Muscle of leg (tissue), 3 donors: ENCODE measurements at regions not wholly inside any gene's neighbourhood (a gene's known extent, or its start where the extent isn't known, plus 50 kb on each side); places are given as distances from the start of the nearest gene placed in this dataset.

Experiments
- DNase-seq: peaks from one replicate; pipeline ENCODE4 v3.0.0; 2013
- H3K27ac ChIP-seq: one replicate; pipeline ENCODE4 v1.5.1; 2013; ENCODE audit warnings: mild to moderate bottlenecking, low read length, control low read depth
- H3K27me3 ChIP-seq: one replicate; pipeline ENCODE4 v1.6.1; 2013; ENCODE audit warnings: low read length; ENCODE audit not compliant: control insufficient read depth, insufficient read depth
- H3K36me3 ChIP-seq: one replicate; pipeline ENCODE4 v1.6.1; 2013; ENCODE audit warnings: low read length; ENCODE audit not compliant: control insufficient read depth, insufficient read depth
- H3K4me1 ChIP-seq: one replicate; pipeline ENCODE4 v1.6.1; 2013; ENCODE audit warnings: low read length; ENCODE audit not compliant: control insufficient read depth, insufficient read depth
- H3K4me3 ChIP-seq: one replicate; pipeline ENCODE4 v1.5.1; 2013; ENCODE audit warnings: low read length, control low read depth
- H3K9me3 ChIP-seq: replicated peaks from 2 replicates; pipeline ENCODE4 v1.6.1; 2013; ENCODE audit warnings: low read depth, low read length; ENCODE audit not compliant: control insufficient read depth
- WGBS: methylation state at CpG from one replicate; pipeline ENCODE4 v1.1.5; 2013; ENCODE audit warnings: missing lambda C conversion rate; ENCODE audit not compliant: insufficient coverage; 5-methylcytosine and 5-hydroxymethylcytosine counted together

DNA sequence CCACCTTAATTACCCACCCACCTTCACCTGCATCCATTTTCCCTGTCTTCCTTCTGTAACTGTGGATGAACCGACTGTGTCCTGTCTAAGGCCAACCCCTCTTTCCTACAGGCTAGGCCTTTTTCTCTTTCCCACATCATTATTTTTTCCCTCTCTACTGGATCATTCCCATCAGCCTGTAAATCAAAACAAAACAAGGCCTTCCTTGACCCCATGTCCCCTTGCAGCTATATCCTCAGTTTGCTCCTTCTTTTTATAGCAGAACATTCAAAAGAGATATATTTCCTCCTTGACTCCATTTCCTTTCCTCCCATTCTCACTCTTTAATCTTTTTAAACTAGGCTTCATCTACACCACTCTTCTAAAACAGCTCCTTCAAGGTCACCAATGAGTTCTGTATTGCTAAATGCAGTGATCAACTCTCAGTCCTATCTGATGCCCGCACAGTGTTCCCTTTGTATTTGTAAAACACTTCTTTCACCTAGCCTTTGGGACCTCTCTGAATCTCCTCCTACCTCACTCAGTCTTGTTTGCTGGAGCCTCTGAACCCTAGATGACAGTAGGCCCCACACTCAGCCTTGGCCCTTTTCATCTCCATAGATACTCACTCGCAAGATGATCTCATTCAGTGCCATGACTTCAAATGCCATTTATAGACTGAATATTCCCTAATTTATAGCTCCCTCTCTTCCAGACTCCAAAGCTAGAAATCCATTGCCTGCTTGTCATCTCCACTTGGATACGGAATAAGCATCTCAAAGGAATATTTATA is 55.7 kb downstream of the CXCR4 start:
- H3K27ac ChIP-seq, result no peak overlapping the region
- H3K4me1 ChIP-seq, result peaks cover 7% of the 10 kb centered on the region
- no peak overlapping the region for H3K4me3 ChIP-seq
- H3K9me3 ChIP-seq, result no peaks in the 10 kb centered on the region
- no peaks in the 10 kb centered on the region for H3K27me3 ChIP-seq
- no peaks in the 10 kb centered on the region for H3K36me3 ChIP-seq
- WGBS, result 94% methylated on average over 3 of the region's 4 CpGs
- no peak for DNase-seq

DNA sequence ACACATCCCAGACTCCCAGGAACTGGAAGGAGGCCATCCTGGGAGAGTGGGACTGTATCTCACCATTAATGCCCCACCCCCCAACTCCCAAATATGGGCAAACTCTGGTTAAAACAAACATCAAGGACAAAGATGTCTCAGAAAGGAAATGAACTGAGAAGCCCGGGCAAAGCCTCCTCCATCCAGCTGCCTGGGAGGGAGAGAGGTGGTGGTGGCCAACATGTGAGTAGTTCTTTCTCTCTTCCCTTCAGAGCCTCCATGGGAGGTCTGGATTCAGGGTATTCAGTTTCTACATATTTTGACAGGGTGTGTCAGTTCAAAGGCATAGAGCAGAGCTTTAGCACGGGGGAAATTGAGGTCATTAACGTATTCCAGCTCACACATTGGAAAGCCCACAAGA is 57.5 kb downstream of the CXCR4 start:
- Histone ChIP-seq H3K9me3 (no peaks in the 10 kb centered on the region), H3K4me1 (peaks cover 4% of the 10 kb centered on the region)
- WGBS, result no CpG with 5 or more reads among the region's 3 CpGs

DNA sequence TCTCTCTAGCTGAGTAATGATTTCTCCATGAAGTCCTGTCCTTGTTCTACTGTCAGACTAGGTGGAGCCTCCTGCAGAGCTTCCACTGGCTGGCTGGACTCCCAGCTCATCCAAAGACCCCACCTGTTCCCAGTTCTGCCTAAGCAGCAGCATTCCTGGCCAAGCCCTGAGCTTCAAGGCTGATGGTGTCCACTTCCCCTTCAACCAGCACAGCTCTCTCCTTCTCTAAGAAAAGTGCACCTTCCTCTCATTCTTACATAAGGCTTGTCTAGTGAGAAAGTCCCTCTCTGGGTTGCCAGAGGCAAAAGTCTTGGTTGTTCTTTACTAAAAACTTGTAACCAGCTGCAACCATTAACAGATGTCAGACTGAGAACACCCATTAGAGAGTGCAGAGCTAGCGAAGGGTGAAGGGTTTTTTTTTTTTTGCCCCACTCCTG is 58.9 kb downstream of the CXCR4 start:
- H3K27me3 ChIP-seq, result no peaks in the 10 kb centered on the region
- DNase-seq, result peak; percentile 53
- no peaks in the 10 kb centered on the region for H3K9me3 ChIP-seq
- H3K4me3 ChIP-seq, result no peak overlapping the region
- no peaks in the 10 kb centered on the region for H3K36me3 ChIP-seq
- peaks cover 4% of the 10 kb centered on the region for H3K4me1 ChIP-seq
- no peak overlapping the region for H3K27ac ChIP-seq
- no CpG with 5 or more reads among the region's 1 CpG for WGBS

More for the DNA sequence above, 57.5 kb downstream of the CXCR4 start:
- DNase-seq, result peak; percentile 12
- Histone ChIP-seq H3K27me3 (no peaks in the 10 kb centered on the region), H3K4me3 (no peak overlapping the region), H3K27ac (no peak overlapping the region), H3K36me3 (no peaks in the 10 kb centered on the region)

DNA sequence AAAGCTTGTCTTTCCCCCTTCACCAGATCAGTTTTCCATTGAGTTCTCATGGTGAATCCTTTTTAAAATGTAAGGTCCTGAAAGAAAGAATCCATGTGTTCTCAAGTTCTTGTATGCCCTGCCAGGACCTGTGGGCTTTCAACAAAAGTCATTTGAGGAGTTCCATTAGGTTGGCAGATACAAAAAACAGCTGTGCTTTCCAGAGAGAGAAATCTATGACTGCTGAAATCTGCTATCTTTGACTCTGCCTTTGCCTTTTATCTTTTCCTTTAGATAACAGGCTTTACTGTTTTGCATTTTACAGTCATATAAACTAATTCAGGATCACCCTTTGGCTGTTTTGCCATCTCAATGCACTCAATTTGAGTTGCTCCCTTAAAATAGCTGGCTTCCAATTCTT is 59.7 kb downstream of the CXCR4 start:
- H3K36me3 ChIP-seq, result no peaks in the 10 kb centered on the region
- peak; percentile 59 for DNase-seq
- no peaks in the 10 kb centered on the region for H3K27me3 ChIP-seq
- H3K4me3 ChIP-seq, result no peak overlapping the region
- H3K4me1 ChIP-seq, result peaks cover 4% of the 10 kb centered on the region
- no peaks in the 10 kb centered on the region for H3K9me3 ChIP-seq
- no peak overlapping the region for H3K27ac ChIP-seq

DNA sequence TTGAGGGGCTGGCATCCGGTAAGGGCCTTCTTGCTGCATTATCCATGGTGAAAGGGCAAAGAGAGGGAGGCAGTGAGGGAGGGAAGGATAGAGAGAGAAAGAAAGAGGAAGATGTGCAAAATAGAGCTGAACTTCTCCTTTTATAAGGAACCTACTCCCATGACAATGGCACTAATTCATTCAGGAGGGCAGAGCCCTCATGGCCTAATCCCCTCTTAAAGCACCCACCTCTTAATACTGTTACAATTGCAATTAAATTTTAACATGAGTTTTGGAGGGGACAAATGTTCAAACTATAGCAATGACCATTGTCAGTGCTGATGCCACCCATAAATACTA is 60.2 kb downstream of the CXCR4 start:
- no peaks in the 10 kb centered on the region for H3K27me3 ChIP-seq
- H3K36me3 ChIP-seq, result no peaks in the 10 kb centered on the region
- WGBS, result no CpG with 5 or more reads among the region's 1 CpG
- DNase-seq, result no peak
- no peak overlapping the region for H3K27ac ChIP-seq
- H3K9me3 ChIP-seq, result no peaks in the 10 kb centered on the region
- H3K4me3 ChIP-seq, result no peak overlapping the region
- H3K4me1 ChIP-seq, result peaks cover 4% of the 10 kb centered on the region

DNA sequence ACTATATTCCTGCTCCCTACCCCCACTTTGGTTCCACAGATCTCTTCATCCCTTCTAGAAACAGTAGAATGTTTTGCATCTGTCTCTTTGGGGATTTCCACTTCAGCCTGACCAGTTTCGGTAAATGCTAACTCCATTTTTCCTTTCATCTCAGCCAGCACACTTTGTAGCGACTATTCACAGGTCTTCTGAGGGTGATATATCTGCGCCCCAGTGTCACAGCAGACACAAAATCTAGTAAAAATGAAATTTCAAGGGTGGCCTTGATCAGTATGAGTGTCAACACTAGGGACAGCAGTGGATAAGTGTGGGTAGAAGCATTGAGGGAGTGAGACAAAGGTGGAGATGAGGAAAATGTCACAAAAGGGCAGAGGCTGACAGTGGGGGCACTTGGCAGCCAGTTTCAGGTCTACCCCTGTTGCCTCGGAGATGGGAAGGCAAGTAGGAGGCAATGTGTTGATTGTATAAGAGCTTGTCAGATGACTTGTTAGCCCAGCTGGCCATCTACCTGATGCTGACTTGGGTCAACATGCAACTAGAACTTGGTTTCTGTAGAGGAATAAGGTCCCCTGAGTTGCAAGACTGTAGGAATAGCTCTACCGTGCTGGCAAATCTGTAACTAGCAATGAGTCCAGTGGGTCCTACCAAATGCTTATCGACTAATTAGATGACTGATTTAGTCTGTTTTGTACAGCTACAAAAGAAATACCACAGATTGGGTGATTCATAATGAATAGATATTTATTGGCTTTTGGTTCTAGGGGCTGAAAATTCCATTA is 60.7 kb downstream of the CXCR4 start:
- no peaks in the 10 kb centered on the region for H3K36me3 ChIP-seq
- no peak overlapping the region for H3K27ac ChIP-seq
- DNase-seq, result no peak
- no peaks in the 10 kb centered on the region for H3K27me3 ChIP-seq
- 88% methylated on average over 2 of the region's 6 CpGs for WGBS
- no peaks in the 10 kb centered on the region for H3K9me3 ChIP-seq
- H3K4me3 ChIP-seq, result no peak overlapping the region
- peaks cover 6% of the 10 kb centered on the region for H3K4me1 ChIP-seq

DNA sequence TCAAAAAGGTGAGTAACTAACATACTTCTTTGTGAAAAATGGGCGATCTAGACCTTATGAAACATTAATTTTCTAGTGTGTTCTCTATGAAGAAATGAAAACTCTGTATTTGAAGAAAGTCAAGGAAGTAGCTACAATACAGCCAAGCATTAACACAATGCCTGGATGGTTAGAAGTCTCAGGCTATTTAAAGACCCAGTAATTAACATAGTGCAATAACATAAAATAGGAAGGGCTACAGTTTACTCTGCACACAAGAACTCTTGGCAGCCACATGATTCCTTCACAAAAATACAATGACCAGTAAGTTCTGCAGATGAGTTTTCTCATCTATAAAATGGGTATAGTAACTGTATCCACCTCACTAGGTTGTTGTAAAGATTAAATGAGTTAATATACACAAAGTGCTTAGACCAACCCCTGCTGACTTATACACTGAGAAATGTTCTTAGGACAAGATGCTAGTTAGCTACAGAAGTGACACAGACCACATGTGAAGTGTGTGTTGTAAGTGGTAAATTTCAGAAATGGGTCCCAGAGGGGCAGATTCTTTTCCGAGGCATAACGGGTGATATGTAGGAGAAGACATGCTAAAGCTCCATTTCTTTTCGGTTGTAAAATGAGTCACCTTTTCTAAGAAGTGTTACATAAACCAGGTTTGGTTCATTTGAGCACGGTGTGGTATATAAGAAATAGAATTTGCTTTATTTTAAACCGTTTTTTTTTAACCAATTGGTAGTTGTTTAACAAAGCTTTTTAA is 61.8 kb downstream of the CXCR4 start:
- H3K27ac ChIP-seq, result no peak overlapping the region
- H3K9me3 ChIP-seq, result no peaks in the 10 kb centered on the region
- no peaks in the 10 kb centered on the region for H3K27me3 ChIP-seq
- H3K4me3 ChIP-seq, result no peak overlapping the region
- DNase-seq, result no peak
- H3K36me3 ChIP-seq, result no peaks in the 10 kb centered on the region
- H3K4me1 ChIP-seq, result peaks cover 8% of the 10 kb centered on the region
- WGBS, result no CpG with 5 or more reads among the region's 6 CpGs

DNA sequence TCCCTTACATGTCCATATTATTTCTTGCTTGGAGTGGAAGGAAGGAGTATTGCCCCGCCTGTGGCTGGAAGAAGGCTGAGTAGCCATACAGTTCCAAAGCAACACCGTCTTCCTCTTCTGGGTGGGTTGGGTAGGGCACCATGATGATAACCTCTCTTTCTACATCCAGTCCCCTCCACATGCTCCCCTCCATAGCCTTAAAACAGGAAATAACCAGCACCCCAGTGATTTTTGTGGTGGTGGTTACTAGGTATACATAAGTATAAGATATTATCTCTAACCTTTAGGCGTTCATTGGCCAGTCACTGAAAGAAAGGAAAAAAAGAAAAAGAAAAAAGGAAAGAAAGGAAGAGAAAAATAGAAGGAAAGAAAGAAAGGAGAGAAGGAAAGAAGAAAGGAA is 63.1 kb downstream of the CXCR4 start:
- DNase-seq, result no peak
- H3K27me3 ChIP-seq, result no peaks in the 10 kb centered on the region
- H3K36me3 ChIP-seq, result no peaks in the 10 kb centered on the region
- peaks cover 10% of the 10 kb centered on the region for H3K4me1 ChIP-seq
- no peak overlapping the region for H3K4me3 ChIP-seq
- no peaks in the 10 kb centered on the region for H3K9me3 ChIP-seq
- H3K27ac ChIP-seq, result no peak overlapping the region
- no CpG with 5 or more reads among the region's 3 CpGs for WGBS

DNA sequence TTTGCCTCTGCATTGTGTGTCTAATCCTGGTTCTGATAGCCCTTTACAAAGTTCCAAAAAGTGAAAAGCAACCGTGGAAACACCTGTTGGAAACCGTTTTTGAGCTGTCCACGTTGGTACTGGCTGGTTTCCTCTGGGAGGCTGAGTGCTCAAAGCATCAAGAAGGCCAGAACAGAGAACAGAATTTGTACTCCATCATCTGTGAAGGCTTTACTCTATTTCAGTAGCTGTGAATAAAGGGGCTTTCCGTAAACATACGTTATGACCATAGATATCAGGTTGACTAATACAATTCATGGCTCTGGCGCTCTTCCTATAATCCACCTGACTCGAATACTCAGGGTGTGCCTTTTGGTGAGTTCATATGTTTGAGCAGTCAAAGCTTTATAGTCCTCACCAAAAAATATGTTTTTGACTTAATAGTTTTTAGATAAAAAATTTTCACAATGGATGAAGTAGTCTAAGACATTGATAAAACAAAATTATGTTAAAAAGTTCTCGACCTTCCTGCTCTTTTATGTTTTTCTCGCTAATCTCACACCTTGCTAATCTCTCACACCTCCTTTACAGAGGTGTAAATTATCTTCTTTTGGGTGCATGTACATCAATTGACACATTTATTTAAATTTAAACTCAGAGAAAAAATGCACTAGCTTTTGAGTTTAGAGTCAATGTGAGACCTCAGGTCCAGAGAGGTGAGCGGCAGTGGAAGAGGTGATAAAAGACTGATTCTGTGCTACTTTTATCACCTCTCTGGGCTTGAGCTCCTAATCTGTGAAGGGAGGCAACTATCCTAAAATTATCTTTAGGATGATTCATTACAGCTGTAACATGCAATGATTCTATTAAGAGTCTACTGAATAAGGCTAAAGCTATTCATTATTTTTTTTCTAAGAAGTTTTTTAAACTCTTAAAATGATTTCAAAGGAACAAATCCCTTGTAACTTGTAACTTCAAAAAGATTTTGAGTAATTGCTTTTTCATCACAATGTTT is 65.3 kb downstream of the CXCR4 start:
- Histone ChIP-seq H3K27me3 (no peaks in the 10 kb centered on the region), H3K4me3 (no peak overlapping the region), H3K9me3 (no peaks in the 10 kb centered on the region), H3K27ac (no peak overlapping the region), H3K36me3 (no peaks in the 10 kb centered on the region), H3K4me1 (peaks cover 20% of the 10 kb centered on the region)
- WGBS, result 77% methylated on average over 5 of the region's 10 CpGs
- peak; percentile 63 for DNase-seq
